HG03135 (cell line): ENCODE measurements at regions not wholly inside any gene's neighbourhood (a gene's known extent, or its start where the extent isn't known, plus 50 kb on each side); places are given as distances from the start of the nearest gene placed in this dataset.

Experiments
- ATAC-seq: cut with Tn5 transposase; IDR thresholded peaks from one replicate; pipeline ENCODE4 v1.9.1; 2021; ENCODE audit warnings: mild to moderate bottlenecking, moderate library complexity; ENCODE audit not compliant: unreplicated experiment

GRCh38 chr5:74243634-74244033 is 396.9 kb downstream of the ENC1 start:
- ATAC-seq, result no peak

GRCh38 chr5:74242516-74242915 is 398.0 kb downstream of the ENC1 start:
- no peak for ATAC-seq

GRCh38 chr5:74241751-74242140 is 398.8 kb downstream of the ENC1 start:
- ATAC-seq, result no peak

GRCh38 chr5:74240783-74241750 is 399.5 kb downstream of the ENC1 start:
- no peak for ATAC-seq

- ATAC-seq, result no peak
Measured at GRCh38 chr5:74239261-74239660, 401.3 kb downstream of the ENC1 start.

GRCh38 chr5:74237571-74238145 is 402.9 kb downstream of the ENC1 start:
- ATAC-seq, result no peak

GRCh38 chr5:74235552-74235951 is 405.0 kb downstream of the ENC1 start:
- no peak for ATAC-seq

GRCh38 chr5:74233571-74233970 is 407.0 kb downstream of the ENC1 start:
- no peak for ATAC-seq

- ATAC-seq, result no peak
Measured at GRCh38 chr5:74233091-74233490, 407.4 kb downstream of the ENC1 start.

- no peak for ATAC-seq
Measured at GRCh38 chr5:74232276-74232675, 408.3 kb downstream of the ENC1 start.

- ATAC-seq, result no peak
Measured at GRCh38 chr5:74231697-74232096, 408.8 kb downstream of the ENC1 start.

- ATAC-seq, result no peak
Measured at GRCh38 chr5:74226716-74227485, 413.6 kb downstream of the ENC1 start.

- ATAC-seq, result no peak
Measured at GRCh38 chr5:74225587-74225986, 414.9 kb downstream of the ENC1 start.

- no peak for ATAC-seq
Measured at GRCh38 chr5:74224331-74224730, 416.2 kb downstream of the ENC1 start.

GRCh38 chr5:74222806-74223205 is 417.7 kb downstream of the ENC1 start:
- no peak for ATAC-seq

GRCh38 chr5:74221413-74221812 is 419.1 kb downstream of the ENC1 start:
- no peak for ATAC-seq

- ATAC-seq, result no peak
Measured at GRCh38 chr5:74216012-74216411, 424.5 kb downstream of the ENC1 start.

GRCh38 chr5:74212336-74212735 is 428.2 kb downstream of the ENC1 start:
- ATAC-seq, result no peak

GRCh38 chr5:74209571-74209970 is 431.0 kb downstream of the ENC1 start:
- no peak for ATAC-seq

GRCh38 chr5:74206579-74207550 is 433.7 kb downstream of the ENC1 start:
- no peak for ATAC-seq
